Neural progenitor cell (in vitro differentiated cells): ENCODE measurements at regions not wholly inside any gene's neighbourhood (a gene's known extent, or its start where the extent isn't known, plus 50 kb on each side); places are given as distances from the start of the nearest gene placed in this dataset.

Source experiments
- CTCF ChIP-seq: fragments of 200-600 bp; sonication (generic); IDR thresholded peaks from 2 replicates; pipeline ENCODE4 v1.5.1; 2017; ENCODE audit warnings: antibody characterized with exemption, mild to moderate bottlenecking
- EZH2 ChIP-seq: fragments of 200-600 bp; sonication (generic); IDR thresholded peaks from 2 replicates; pipeline ENCODE4 v1.6.1; 2017; ENCODE audit warnings: antibody characterized with exemption, mild to moderate bottlenecking, moderate library complexity

GRCh38 chr20:50245498-50246366, 55.1 kb downstream of the CEBPB start:
- TF ChIP-seq CTCF (no peak), EZH2 (no peak)
